WERI-Rb-1 (cell line): ENCODE measurements at regions not wholly inside any gene's neighbourhood (a gene's known extent, or its start where the extent isn't known, plus 50 kb on each side); places are given as distances from the start of the nearest gene placed in this dataset.
A peak's percentile ranks its signal among the peaks of the same experiment; 100 is the strongest.
"Not testable (repeated sequence)": the region's sequence is repeated elsewhere in the genome, so short reads cannot be mapped to it uniquely, and the experiment has no call there.

Experiments used
- DNase-seq: peaks from one replicate; pipeline ENCODE4 v3.0.0-alpha.2; 2020
- H3K27ac ChIP-seq: fragments of 250-450 bp; sonication (Bioruptor Pico); 2 replicates; pipeline ENCODE4 v1.5.1; 2020; ENCODE audit warnings: mild to moderate bottlenecking, moderate library complexity
- H3K27me3 ChIP-seq: fragments of 250-450 bp; sonication (Bioruptor Pico); 2 replicates; pipeline ENCODE4 v1.5.1; 2021; ENCODE audit warnings: mild to moderate bottlenecking, low read depth, moderate library complexity; ENCODE audit not compliant: insufficient read depth, severe bottlenecking
- H3K36me3 ChIP-seq: fragments of 250-450 bp; sonication (Bioruptor Pico); 2 replicates; pipeline ENCODE4 v1.5.1; 2020; ENCODE audit warnings: mild to moderate bottlenecking, moderate library complexity
- H3K4me3 ChIP-seq: 2 replicates; pipeline ENCODE4 v1.5.1; 2011; ENCODE audit warnings: low read depth, mild to moderate bottlenecking, control low read depth, low read length
- H3K9me3 ChIP-seq: fragments of 250-450 bp; sonication (Bioruptor Pico); 2 replicates; pipeline ENCODE4 v1.5.1; 2021; ENCODE audit warnings: mild to moderate bottlenecking, moderate library complexity; ENCODE audit not compliant: severe bottlenecking
- CTCF ChIP-seq: IDR thresholded peaks from 2 replicates; pipeline ENCODE4 v1.5.1; 2011; ENCODE audit warnings: low read depth, mild to moderate bottlenecking, control low read depth, inconsistent platforms, low read length

- no peak for DNase-seq
- TF ChIP-seq CTCF, result no peak
- Histone ChIP-seq H3K4me3 (no peak overlapping the region), H3K27me3 (no peaks in the 10 kb centered on the region), H3K27ac (no peak overlapping the region), H3K36me3 (no peaks in the 10 kb centered on the region), H3K9me3 (no peaks in the 10 kb centered on the region)
Measured at GRCh38 chr1:100597061-100597741, 59.3 kb downstream of the GPR88 start.

- no peaks in the 10 kb centered on the region for H3K27me3 ChIP-seq
Measured at GRCh38 chr1:100597784-100598183, 59.8 kb downstream of the GPR88 start.

GRCh38 chr1:100600377-100600776, 62.4 kb downstream of the GPR88 start:
- H3K27ac ChIP-seq, H3K9me3 ChIP-seq, H3K4me3 ChIP-seq, H3K36me3 ChIP-seq, H3K27me3 ChIP-seq, DNase-seq: not testable (repeated sequence)

More at GRCh38 chr1:100597784-100598183, 59.8 kb downstream of the GPR88 start:
- H3K36me3 ChIP-seq, result no peaks in the 10 kb centered on the region
- no peak for DNase-seq
- TF ChIP-seq CTCF, result no peak
- no peaks in the 10 kb centered on the region for H3K9me3 ChIP-seq
- H3K27ac ChIP-seq, result no peak overlapping the region
- no peak overlapping the region for H3K4me3 ChIP-seq

GRCh38 chr1:100602028-100602427, 64.1 kb downstream of the GPR88 start:
- H3K27ac ChIP-seq, H3K36me3 ChIP-seq, H3K27me3 ChIP-seq, DNase-seq, H3K9me3 ChIP-seq, H3K4me3 ChIP-seq: not testable (repeated sequence)

- no peak overlapping the region for H3K4me3 ChIP-seq
- H3K9me3 ChIP-seq, result no peaks in the 10 kb centered on the region
- no peaks in the 10 kb centered on the region for H3K36me3 ChIP-seq
- H3K27me3 ChIP-seq, result no peaks in the 10 kb centered on the region
- TF ChIP-seq CTCF, result no peak
- H3K27ac ChIP-seq, result no peak overlapping the region
- no peak for DNase-seq
Measured at GRCh38 chr1:100604372-100604771, 66.4 kb downstream of the GPR88 start.

GRCh38 chr1:100606438-100606837, 68.5 kb downstream of the GPR88 start:
- no peaks in the 10 kb centered on the region for H3K9me3 ChIP-seq
- no peak overlapping the region for H3K4me3 ChIP-seq
- H3K27me3 ChIP-seq, result no peaks in the 10 kb centered on the region
- peak; percentile 56 for TF ChIP-seq CTCF
- peak; percentile 30 for DNase-seq
- H3K27ac ChIP-seq, result no peak overlapping the region
- no peaks in the 10 kb centered on the region for H3K36me3 ChIP-seq

- Histone ChIP-seq H3K27ac (no peak overlapping the region), H3K9me3 (no peaks in the 10 kb centered on the region), H3K36me3 (no peaks in the 10 kb centered on the region), H3K4me3 (no peak overlapping the region), H3K27me3 (no peaks in the 10 kb centered on the region)
- no peak for TF ChIP-seq CTCF
- DNase-seq, result peak; percentile 47
Measured at GRCh38 chr1:100607628-100608240, 69.8 kb downstream of the GPR88 start.
